ENCODE measurements at regions not wholly inside any gene's neighbourhood (a gene's known extent, or its start where the extent isn't known, plus 50 kb on each side); places are given as distances from the start of the nearest gene placed in this dataset.

- no peak overlapping the region for H3K27ac ChIP-seq
- TF ChIP-seq CTCF (IDR thresholded peaks at IDR 0.05) (no peak), ZFX (IDR thresholded peaks at IDR 0.05; ENCODE audit: borderline replicate concordance) (no peak)
Observed at GRCh38 chr20:57782631-57783041, 72.8 kb upstream of the PMEPA1 start.

GRCh38 chr20:57781901-57782300 is 72.1 kb upstream of the PMEPA1 start:
- no peak overlapping the region for H3K27ac ChIP-seq
- no peak for TF ChIP-seq CTCF (IDR thresholded peaks at IDR 0.05)
- TF ChIP-seq ZFX (IDR thresholded peaks at IDR 0.05; ENCODE audit: borderline replicate concordance): no peak

GRCh38 chr20:57780906-57781305 is 71.1 kb upstream of the PMEPA1 start:
- TF ChIP-seq ZFX (IDR thresholded peaks at IDR 0.05; ENCODE audit: borderline replicate concordance) (no peak), CTCF (IDR thresholded peaks at IDR 0.05) (no peak)
- no peak overlapping the region for H3K27ac ChIP-seq

GRCh38 chr20:57780398-57780797 is 70.6 kb upstream of the PMEPA1 start:
- peak overlapping the region; percentile 64 for H3K27ac ChIP-seq
- TF ChIP-seq CTCF (IDR thresholded peaks at IDR 0.05) (no peak), ZFX (IDR thresholded peaks at IDR 0.05; ENCODE audit: borderline replicate concordance) (no peak)

- peak overlapping the region; percentile 64 for H3K27ac ChIP-seq
- no peak for TF ChIP-seq ZFX (IDR thresholded peaks at IDR 0.05; ENCODE audit: borderline replicate concordance)
- no peak for TF ChIP-seq CTCF (IDR thresholded peaks at IDR 0.05)
Observed at GRCh38 chr20:57779401-57780003, 69.7 kb upstream of the PMEPA1 start.

GRCh38 chr20:57777911-57778310 is 68.1 kb upstream of the PMEPA1 start:
- H3K27ac ChIP-seq: peak overlapping the region; percentile 64; the same call in 1 of the 2 replicates

More at GRCh38 chr20:57777911-57778310, 68.1 kb upstream of the PMEPA1 start:
- TF ChIP-seq ZFX (IDR thresholded peaks at IDR 0.05; ENCODE audit: borderline replicate concordance) (no peak), CTCF (IDR thresholded peaks at IDR 0.05) (no peak)

All from 22Rv1 (cell line).